Fibroblast of villous mesenchyme (primary cell): ENCODE measurements at regions not wholly inside any gene's neighbourhood (a gene's known extent, or its start where the extent isn't known, plus 50 kb on each side); places are given as distances from the start of the nearest gene placed in this dataset.
"Not testable (repeated sequence)": the region's sequence is repeated elsewhere in the genome, so short reads cannot be mapped to it uniquely, and the experiment has no call there.

ENCODE experiments used
- DNase-seq: peaks from one replicate; pipeline ENCODE4 v3.0.0-alpha.2; 2010; ENCODE audit warnings: low read depth
- H3K4me3 ChIP-seq: 2 replicates; pipeline ENCODE4 v1.5.1; 2011; ENCODE audit warnings: low read depth, mild to moderate bottlenecking, low read length
- CTCF ChIP-seq: IDR thresholded peaks from 2 replicates; pipeline ENCODE4 v1.5.1; 2012; ENCODE audit warnings: low read depth, mild to moderate bottlenecking, low read length; ENCODE audit not compliant: insufficient read depth

- no peak for DNase-seq
- no peak overlapping the region for H3K4me3 ChIP-seq
- TF ChIP-seq CTCF: no peak
Observed at GRCh38 chr10:16242859-16243613, 193.8 kb upstream of the PTER start.

- DNase-seq, H3K4me3 ChIP-seq: not testable (repeated sequence)
Observed at GRCh38 chr10:16250136-16250535, 186.7 kb upstream of the PTER start.

- no peak overlapping the region for H3K4me3 ChIP-seq
- no peak for DNase-seq
- no peak for TF ChIP-seq CTCF
Observed at GRCh38 chr10:16256336-16256735, 180.5 kb upstream of the PTER start.

GRCh38 chr10:16258291-16259040 lies 178.3 kb upstream of the PTER start:
- no peak for DNase-seq
- no peak overlapping the region for H3K4me3 ChIP-seq
- no peak for TF ChIP-seq CTCF

GRCh38 chr10:16259726-16260125 lies 177.1 kb upstream of the PTER start:
- TF ChIP-seq CTCF: no peak
- H3K4me3 ChIP-seq: no peak overlapping the region
- no peak for DNase-seq

- H3K4me3 ChIP-seq: no peak overlapping the region
- no peak for TF ChIP-seq CTCF
- no peak for DNase-seq
Observed at GRCh38 chr10:16260388-16260787, 176.4 kb upstream of the PTER start.

GRCh38 chr10:16271571-16271970 lies 165.2 kb upstream of the PTER start:
- DNase-seq: no peak
- TF ChIP-seq CTCF: no peak

More at GRCh38 chr10:16271571-16271970, 165.2 kb upstream of the PTER start:
- H3K4me3 ChIP-seq: no peak overlapping the region
